ENCODE measurements at regions not wholly inside any gene's neighbourhood (a gene's known extent, or its start where the extent isn't known, plus 50 kb on each side); places are given as distances from the start of the nearest gene placed in this dataset.

- DNase-seq: no peak
These were observed 536.7 kb upstream of the MMS22L start for GRCh38 chr6:97819710-97820109.

DNA sequence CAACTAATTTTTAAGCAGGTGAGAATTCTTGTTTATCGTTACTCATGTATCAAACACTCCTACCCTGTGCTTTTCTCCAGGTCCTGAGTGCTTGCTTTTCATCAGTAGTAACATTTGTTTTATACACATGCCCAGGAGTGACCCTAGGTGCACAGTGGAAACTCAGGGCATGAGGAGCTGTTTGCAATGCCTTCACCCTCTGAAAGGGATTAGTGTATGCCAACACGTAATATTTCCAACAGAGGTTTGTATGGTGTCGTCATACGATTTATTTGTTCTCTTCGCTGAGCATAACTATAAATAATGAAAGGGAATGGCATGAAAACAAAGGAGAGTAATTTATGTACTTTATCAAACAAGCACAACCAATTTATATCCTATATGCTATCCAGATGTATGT lies 537.4 kb upstream of the MMS22L start:
- DNase-seq: no peak

- DNase-seq: no peak
These were observed 539.6 kb upstream of the MMS22L start for GRCh38 chr6:97822632-97823031.

DNA sequence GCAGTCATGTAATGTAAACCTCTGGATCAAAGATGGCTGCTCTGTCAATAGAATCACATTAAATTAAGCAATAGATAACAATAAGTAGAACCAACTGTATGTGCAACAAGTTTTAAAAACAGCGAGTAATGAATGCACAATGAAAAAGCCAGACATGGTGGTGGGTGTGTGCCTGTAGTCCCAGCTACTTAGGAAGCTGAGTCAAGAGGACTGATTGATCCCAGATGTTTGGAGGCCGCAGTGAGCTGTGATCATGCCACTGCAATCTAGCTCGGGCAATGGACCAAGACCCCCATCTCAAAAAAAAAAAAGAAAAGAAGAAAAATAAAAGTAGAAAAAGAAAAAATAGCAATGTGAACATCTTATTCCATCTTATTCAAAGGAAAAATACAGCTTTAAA lies 558.7 kb upstream of the MMS22L start:
- DNase-seq: no peak

- no peak for DNase-seq
These were observed 559.5 kb upstream of the MMS22L start for GRCh38 chr6:97842521-97842920.

DNA sequence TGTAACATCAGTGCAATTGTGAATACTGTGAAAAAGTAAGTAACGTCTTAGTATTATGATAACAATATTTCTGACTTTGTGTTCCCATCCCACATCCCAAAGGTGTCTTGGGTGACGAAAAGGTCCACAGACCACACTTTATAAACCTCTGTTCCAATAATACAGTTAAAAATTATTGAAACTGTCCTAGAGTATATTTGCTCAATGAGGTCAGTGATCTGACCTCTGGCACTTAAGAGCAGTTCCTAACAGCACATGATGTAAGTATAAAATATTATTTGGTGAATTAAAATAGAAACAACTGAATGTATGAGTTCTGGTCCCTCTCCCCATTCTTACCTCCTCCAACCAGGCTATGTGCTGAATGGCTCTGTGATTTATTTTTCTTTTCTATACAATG lies 566.4 kb upstream of the MMS22L start:
- DNase-seq: no peak

- no peak for DNase-seq
These were observed 567.6 kb upstream of the MMS22L start for GRCh38 chr6:97850458-97851212.

DNA sequence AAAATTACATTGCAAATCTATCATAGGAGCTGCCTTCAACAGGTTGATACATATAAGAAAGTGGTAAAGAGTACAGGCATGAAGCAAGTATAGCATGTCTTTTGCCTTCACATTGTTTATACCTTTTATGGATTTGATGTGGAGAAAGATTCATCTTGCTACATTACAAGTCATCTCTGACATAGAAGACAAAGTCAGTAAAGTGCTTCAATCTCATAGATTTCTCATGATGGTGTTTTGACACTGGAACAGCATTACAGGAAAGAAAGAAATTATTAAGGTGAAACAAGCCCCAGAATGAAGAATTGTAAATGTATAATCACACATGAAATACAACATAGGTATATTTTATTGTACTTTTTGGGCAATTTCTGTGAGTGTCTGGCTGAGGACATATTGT lies 580.7 kb upstream of the MMS22L start:
- DNase-seq: no peak

DNA sequence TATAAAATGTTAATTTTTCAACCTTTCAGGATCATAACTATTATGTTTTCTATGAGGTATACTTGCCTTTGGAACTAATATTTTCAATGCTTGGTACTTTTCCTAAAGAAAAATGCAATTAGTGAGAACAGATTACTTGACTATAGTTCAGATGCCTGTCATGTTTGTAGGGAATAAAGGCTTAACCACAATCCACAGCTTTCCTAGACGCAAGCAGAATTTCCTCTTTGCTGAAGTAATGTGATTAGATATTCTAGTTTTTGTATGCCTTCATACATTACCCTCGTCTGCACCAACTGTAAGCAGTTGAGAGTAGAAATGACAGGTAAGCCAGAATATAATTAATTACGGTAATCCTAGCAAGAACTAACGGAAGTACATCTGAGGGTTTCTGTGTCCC lies 581.4 kb upstream of the MMS22L start:
- no peak for DNase-seq

- no peak for DNase-seq
These were observed 581.8 kb upstream of the MMS22L start for GRCh38 chr6:97864826-97865225.

DNA sequence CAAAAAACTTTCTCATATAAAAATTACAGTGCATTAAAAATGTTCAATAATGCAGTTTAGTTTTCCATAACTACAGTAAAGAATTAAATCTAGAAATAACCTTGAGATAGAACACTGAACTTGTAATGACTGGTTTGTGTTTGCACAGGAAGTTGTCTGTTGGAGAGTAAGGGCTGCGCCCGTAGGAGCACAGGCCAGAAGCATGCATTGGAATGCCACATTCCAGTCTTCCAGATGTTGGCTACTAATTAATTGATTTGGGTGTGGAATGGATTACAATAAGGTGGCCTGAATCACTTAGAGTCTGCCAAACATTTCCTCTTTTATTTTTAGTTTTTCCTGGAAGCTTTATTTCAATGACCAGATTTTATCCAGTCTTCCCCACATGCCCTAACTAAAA lies 582.6 kb upstream of the MMS22L start:
- no peak for DNase-seq

DNA sequence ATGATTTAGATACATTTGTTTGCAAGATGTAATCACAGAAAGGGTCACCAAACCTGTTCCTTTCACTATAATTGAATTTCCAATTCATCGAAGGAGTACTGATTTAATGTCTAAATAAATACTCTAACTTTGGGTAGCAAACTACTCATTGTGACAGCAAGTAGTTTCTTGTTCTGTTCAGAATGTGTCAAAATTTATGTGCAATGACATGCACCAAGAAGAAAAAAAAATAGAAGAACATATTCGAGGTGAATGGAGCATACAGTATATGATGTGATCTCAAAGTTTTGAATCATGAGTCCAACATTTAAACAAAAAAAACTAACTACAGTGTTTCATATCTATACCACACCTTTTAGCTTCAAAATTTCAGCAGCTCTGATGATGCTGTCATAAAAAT lies 583.6 kb upstream of the MMS22L start:
- DNase-seq: no peak

- no peak for DNase-seq
These were observed 584.2 kb upstream of the MMS22L start for GRCh38 chr6:97867177-97867576.

- DNase-seq: no peak
These were observed 587.3 kb upstream of the MMS22L start for GRCh38 chr6:97870273-97870672.

- no peak for DNase-seq
These were observed 593.7 kb upstream of the MMS22L start for GRCh38 chr6:97876711-97877110.

DNA sequence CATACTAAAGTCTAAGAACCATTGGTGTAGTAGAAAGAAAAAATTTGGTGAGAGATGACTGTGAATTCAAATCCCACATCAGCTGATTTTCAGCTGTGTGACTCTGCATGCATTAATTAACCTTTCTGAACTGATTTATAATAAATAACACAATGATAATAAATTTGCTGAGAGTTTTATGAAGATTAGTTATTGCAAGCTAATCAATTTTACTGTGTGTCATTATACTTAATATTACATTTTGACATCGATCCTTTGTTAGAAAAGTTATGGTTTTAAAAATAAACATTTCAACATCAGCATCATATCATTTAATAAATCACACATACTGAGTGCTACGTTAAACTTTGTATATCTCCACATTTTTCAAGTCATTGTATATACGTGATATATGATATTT lies 599.7 kb upstream of the MMS22L start:
- no peak for DNase-seq

DNA sequence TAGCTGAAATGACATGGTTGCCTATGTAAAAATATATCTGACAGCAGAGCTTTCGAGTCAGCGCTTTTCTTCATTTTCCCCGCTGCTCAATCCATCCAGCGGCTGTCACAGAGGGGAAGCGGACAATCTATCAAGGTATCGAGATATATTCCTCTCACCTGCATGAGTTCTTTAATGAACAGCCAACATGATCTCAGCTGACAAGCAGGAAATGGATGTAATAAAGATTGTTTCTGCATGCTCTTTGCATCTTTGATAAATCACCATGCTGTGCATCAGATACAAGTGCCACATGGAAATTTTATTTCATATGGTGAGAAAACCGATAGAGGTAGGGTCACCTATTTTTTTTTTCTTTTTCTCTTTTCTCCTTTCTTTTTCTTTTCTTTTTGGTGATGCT lies 602.3 kb upstream of the MMS22L start:
- DNase-seq: no peak

DNA sequence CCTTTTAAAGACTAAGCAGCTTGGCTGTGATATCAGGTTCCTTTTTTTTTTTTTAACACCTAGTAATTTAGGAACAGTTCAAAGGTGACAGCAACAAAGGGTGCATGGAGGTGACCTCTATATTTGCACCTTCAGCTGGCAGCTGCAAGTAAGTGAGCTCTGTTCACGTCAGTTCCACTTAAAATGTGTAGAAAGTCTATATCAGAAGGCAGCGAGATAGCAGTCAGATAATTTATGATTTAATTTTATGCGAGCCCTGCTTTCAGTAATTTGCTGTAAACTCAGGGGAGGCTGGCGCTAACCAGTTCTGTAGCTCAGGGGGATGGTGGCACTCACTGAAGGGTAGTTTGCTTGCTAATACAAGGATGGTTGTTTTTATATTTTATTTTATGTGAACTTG lies 602.8 kb upstream of the MMS22L start:
- DNase-seq: no peak

DNA sequence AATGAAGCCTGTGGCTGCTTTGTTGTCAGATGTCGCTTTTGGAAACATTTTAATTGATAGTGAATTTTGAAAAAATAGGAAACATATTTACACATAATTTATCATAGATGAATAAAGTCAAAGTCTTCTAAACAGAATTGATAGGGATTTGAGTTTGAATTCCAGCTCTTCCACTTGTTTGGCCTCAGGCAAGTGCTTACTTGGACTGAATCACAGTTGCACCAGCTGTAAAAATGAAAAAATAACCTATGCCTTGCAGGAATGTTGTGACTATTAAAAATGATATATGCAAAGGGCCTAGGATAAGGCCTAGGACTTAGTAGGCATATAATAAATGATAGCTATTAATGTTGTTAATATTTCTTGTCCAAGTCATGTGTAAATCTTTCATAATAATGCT lies 618.5 kb upstream of the MMS22L start:
- no peak for DNase-seq

DNA sequence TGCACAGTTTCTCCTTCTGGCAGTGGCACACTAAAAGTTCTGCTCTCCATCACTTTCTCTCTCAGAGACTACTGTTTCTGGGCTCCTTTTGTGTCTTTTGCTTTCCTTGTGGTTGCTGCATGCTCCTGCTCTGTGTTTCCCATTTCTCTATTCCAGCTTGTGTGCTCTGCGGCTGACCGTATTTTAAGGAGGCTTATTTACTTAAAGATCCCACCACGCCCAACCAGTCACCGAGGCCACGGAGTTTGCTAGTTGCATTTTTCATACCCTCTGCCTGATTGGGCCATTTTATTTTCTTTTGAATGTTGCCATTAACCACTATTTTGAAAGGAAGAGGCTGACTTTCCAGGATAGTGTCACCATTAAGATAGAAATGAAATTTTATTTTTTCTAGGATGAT lies 626.4 kb upstream of the MMS22L start:
- DNase-seq: no peak

- DNase-seq: no peak
These were observed 630.7 kb upstream of the MMS22L start for GRCh38 chr6:97913721-97914120.

- no peak for DNase-seq
These were observed 631.9 kb upstream of the MMS22L start for GRCh38 chr6:97914912-97915311.

DNA sequence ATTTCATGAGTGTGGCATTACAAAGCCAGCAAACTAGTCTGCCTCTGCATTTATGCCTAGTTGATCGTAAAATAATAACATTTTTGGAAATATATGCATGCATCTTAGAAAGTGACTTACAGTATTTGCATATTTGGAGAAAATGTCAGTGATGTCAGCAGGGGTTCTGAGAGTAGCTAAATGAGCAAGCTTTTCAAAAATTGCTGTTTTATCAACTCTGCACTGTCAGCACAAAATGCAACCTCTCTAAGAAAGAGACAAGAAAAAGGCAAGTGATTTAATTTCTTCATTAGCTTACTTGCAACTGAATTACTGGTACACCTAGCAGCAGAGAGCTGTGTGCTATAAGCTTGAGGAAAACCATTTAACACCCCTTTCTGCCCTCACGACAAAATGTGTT lies 632.5 kb upstream of the MMS22L start:
- DNase-seq: no peak

DNA sequence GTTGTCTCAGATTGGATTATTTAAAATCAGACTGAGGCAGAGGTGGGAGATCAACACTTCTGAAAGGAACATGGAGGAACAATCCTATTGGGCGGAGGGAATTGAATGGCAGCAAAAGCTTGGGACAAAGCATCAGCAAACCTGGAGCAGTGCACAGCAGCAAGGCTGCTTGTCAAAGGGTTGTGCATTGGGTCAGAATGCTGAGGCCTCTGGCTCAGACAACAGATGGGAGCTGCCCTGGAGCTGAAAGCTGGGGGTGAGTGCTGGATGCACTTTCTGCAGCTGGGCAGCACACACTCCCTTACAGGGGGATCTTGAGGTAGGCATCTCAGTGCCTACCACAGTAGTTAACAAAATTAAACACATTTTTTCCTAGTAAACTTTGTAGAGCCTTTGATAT lies 634.4 kb upstream of the MMS22L start:
- DNase-seq: no peak

- DNase-seq: no peak
These were observed 636.0 kb upstream of the MMS22L start for GRCh38 chr6:97919046-97919445.

DNA sequence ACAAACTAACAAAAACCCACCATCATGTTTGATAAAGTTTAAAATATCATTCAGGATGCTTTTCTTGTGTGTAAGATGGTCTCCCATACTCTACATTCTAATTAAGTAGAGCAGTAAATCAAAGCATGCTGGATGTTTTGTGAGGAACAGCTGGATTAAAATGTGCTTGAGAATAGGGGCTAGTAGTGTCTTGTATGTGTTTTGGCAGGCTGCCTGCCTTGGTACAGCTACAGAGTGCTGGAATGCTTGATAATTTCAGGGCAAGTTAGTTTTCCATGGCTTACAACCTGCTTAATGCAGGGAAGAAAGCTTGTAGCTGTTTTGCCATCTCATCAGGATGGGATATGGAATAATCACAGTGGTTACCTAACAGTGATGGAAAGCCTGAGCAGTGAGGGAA lies 636.6 kb upstream of the MMS22L start:
- DNase-seq: no peak

All from activated gamma-delta T cell (primary cell).